ENCODE measurements at regions not wholly inside any gene's neighbourhood (a gene's known extent, or its start where the extent isn't known, plus 50 kb on each side); places are given as distances from the start of the nearest gene placed in this dataset.

GRCh38 chr1:229759037-229759435 lies 133.0 kb downstream of the URB2 start:
- DNase-seq (no peak), ATAC-seq (no peak)
- intact Hi-C loops (cut with micrococcal nuclease), result no loop called here
- no peak overlapping the region for H3K4me3 Mint-ChIP-seq
- TF ChIP-seq CTCF (IDR thresholded peaks at IDR 0.05), result no peak
- peaks cover 5% of the 10 kb centered on the region for H3K4me1 Mint-ChIP-seq (ENCODE audit: low read depth)
- no peaks in the 10 kb centered on the region for H3K36me3 Mint-ChIP-seq (ENCODE audit: low read depth)
- no peak overlapping the region for H3K27ac Mint-ChIP-seq
- no peaks in the 10 kb centered on the region for H3K27me3 Mint-ChIP-seq
- no peaks in the 10 kb centered on the region for H3K9me3 Mint-ChIP-seq
- CTCF ChIA-PET, result interaction anchor here (1.4 kb wide), 1 partner anchor 24 kb away, joined by 3 read pairs; no protein-coding TSS in a partner anchor
- POLR2A ChIA-PET, result no interaction called here

- H3K36me3 Mint-ChIP-seq (ENCODE audit: low read depth), result no peaks in the 10 kb centered on the region
- CTCF ChIA-PET, result interaction anchor here (1.4 kb wide), 1 partner anchor 23 kb away, joined by 3 read pairs; no protein-coding TSS in a partner anchor
These were observed 133.5 kb downstream of the URB2 start for GRCh38 chr1:229759586-229759985.

GRCh38 chr1:229760478-229760996 lies 134.5 kb downstream of the URB2 start:
- ChIA-PET POLR2A (interaction anchor here (0.6 kb wide), 1 partner anchor 66 kb away, joined by 3 read pairs; no protein-coding TSS in a partner anchor), CTCF (no interaction called here)
- intact Hi-C loops (cut with micrococcal nuclease), result no loop called here
- Mint-ChIP-seq H3K4me1 (ENCODE audit: low read depth) (peaks cover 2% of the 10 kb centered on the region), H3K27ac (no peak overlapping the region), H3K27me3 (no peaks in the 10 kb centered on the region), H3K4me3 (no peak overlapping the region), H3K9me3 (no peaks in the 10 kb centered on the region), H3K36me3 (ENCODE audit: low read depth) (no peaks in the 10 kb centered on the region)
- DNase-seq, result no peak
- no peak for ATAC-seq
- no peak for TF ChIP-seq CTCF (IDR thresholded peaks at IDR 0.05)

More at GRCh38 chr1:229759586-229759985, 133.5 kb downstream of the URB2 start:
- POLR2A ChIA-PET, result interaction anchor here (0.6 kb wide), 1 partner anchor 65 kb away, joined by 3 read pairs; no protein-coding TSS in a partner anchor
- TF ChIP-seq CTCF (IDR thresholded peaks at IDR 0.05), result no peak
- peaks cover 2% of the 10 kb centered on the region for H3K4me1 Mint-ChIP-seq (ENCODE audit: low read depth)
- no peak overlapping the region for H3K4me3 Mint-ChIP-seq
- ATAC-seq, result no peak
- DNase-seq, result no peak
- no peaks in the 10 kb centered on the region for H3K9me3 Mint-ChIP-seq
- intact Hi-C loops (cut with micrococcal nuclease), result no loop called here
- no peaks in the 10 kb centered on the region for H3K27me3 Mint-ChIP-seq
- no peak overlapping the region for H3K27ac Mint-ChIP-seq

- Mint-ChIP-seq H3K27ac (no peak overlapping the region), H3K36me3 (ENCODE audit: low read depth) (no peaks in the 10 kb centered on the region), H3K4me1 (ENCODE audit: low read depth) (peaks cover 2% of the 10 kb centered on the region), H3K9me3 (no peaks in the 10 kb centered on the region), H3K27me3 (no peaks in the 10 kb centered on the region), H3K4me3 (no peak overlapping the region)
- ATAC-seq, result no peak
- intact Hi-C loops (cut with micrococcal nuclease), result no loop called here
- POLR2A ChIA-PET, result no interaction called here
- no peak for TF ChIP-seq CTCF (IDR thresholded peaks at IDR 0.05)
- no peak for DNase-seq
- CTCF ChIA-PET, result no interaction called here
These were observed 136.8 kb downstream of the URB2 start for GRCh38 chr1:229762891-229763290.

GRCh38 chr1:229768232-229768631 lies 142.2 kb downstream of the URB2 start:
- no peak for TF ChIP-seq CTCF (IDR thresholded peaks at IDR 0.05)
- ATAC-seq, result no peak
- POLR2A ChIA-PET, result no interaction called here
- Mint-ChIP-seq H3K9me3 (no peaks in the 10 kb centered on the region), H3K27me3 (peaks cover 15% of the 10 kb centered on the region), H3K4me1 (ENCODE audit: low read depth) (no peaks in the 10 kb centered on the region), H3K36me3 (ENCODE audit: low read depth) (no peaks in the 10 kb centered on the region), H3K4me3 (no peak overlapping the region), H3K27ac (no peak overlapping the region)
- CTCF ChIA-PET, result no interaction called here
- no peak for DNase-seq
- intact Hi-C loops (cut with micrococcal nuclease), result no loop called here

All from activated CD8-positive, alpha-beta T cell treated with anti-CD3 and anti-CD28 coated beads for 36 hours (primary cell).